NCI-H2227 treated with DMSO at 0.1 percent for 48 hours (cell line): ENCODE measurements at regions not wholly inside any gene's neighbourhood (a gene's known extent, or its start where the extent isn't known, plus 50 kb on each side); places are given as distances from the start of the nearest gene placed in this dataset.
"Not testable (repeated sequence)": the region's sequence is repeated elsewhere in the genome, so short reads cannot be mapped to it uniquely, and the experiment has no call there.

Experiments used
- DNase-seq: peaks from one replicate; lab custom pipeline; 2025; lab: John Stamatoyannopoulos, UW

DNA sequence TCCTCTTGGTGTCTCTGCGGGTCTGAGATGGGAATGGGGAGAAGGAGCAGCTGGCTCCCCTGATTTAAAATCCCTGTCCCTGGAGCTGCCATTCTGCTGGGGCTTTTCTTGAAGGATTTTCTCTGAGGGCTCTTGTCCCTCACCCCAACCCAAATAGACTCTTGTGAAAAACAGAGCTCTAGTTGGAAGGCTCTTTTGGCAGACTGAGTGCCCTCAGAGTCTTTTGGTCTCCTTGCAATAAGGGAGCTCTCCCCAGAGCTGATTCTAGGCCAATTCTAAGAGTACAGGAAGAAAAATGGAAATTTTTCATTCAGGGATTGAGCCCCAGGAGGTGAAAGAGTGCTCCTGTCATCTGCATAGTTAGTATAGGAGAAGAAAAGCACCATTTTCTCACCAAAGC, 238.3 kb downstream of the COG6 start:
- DNase-seq, result no peak

DNA sequence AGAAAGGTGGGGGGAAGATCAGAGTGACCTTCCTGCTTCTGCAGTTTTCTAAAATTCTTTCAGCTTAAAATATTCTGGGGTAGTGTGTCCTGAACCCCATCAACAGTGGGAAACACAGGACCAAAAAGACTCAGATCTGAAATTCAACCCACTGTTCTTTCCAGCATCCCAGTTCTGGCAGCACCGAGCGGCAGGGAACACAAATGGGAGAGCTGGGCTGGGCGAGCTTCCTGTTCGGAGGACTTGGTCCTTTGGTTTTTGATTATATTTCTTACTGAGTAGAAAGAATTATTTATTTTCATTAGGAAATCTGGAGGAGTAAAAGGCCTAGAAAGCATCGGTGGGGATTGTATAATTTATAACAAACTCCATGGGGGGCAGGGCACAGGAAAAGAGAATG, 239.1 kb downstream of the COG6 start:
- DNase-seq, result no peak

DNA sequence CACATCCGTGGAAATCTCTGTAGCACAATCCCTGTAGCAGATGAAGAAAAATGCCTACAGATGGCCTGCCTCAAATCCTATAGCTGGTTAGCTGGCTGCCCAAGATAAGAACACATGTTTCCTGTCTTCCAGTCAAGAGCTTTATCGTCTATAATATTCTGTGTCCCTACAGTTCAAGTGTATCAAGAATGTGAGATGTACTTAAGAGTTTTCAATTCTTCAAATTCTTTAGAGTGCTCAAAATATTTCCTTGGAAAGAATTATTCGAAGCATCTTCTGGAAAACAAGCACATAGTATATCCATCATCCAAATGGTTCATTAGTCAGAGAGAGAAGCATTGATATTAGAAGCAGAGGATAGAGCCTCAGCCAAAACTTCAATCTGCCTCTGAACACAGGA, 239.8 kb downstream of the COG6 start:
- no peak for DNase-seq

DNA sequence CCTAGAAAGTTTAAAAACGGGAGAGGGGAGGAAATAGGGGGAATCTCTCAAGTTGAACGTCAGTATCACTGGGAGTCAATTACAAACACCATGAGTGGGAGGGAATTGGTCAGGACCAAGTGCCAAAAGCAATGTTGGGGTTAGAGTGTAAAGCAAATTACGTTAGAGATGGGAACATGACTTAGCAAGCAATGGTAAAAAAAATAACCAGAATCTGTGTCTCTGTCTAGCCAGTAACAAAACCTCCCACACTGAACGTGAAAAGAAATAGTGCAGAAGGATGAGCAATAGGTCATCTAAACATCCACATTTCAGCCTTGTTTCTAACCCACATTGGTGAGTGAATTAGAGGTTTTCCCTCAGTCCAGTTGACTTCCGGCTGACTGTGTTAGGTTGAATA, 242.2 kb downstream of the COG6 start:
- DNase-seq, result no peak

DNA sequence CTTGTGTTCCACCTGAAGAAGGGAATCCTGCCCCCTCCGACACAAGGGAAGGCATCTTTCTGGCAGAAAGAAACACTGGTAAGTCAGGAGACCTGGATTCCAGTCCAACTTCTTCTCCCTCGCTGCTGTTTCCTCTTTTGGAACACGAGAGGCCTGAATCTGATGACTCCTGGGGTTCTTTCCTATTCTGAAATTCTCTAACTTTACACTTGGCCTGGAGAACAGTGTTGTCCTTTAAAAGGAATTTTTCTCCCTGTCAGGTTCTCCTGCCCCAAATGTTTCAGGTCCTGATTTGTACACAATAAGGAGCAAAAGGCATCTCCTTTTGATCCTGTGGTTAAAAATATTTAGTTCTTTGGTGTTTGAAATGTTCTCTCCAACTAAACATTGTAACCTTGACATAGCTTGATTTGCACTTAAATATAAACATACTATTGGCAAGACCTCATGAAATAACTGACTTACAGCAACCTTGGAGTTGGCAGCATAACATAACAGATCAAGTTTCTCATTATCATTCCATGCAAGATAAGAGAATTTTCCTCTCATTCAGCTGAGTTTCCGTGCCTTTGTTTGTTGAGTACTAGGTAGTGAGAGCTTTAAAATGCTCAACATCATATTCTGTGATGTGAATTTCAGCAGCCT, 244.8 kb downstream of the COG6 start:
- DNase-seq, result no peak

DNA sequence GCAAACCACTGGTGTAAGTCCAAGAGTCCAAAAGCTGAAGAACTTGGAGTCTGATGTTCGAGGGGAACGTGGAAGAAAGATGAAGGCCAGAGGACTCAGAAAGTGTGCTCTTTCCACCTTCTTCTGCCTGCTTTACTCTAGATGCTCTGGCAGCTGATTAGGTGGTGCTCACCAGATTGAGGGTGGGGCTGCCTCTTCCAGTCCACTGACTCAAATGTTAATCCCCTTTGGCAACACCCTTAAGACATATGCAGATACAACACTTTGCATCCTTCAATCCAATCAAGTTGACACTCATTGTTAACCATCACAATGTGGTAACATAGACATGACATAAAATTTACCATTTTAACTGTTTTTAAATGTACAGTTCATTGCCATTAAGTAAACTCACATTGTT, 249.5 kb downstream of the COG6 start:
- no peak for DNase-seq

DNA sequence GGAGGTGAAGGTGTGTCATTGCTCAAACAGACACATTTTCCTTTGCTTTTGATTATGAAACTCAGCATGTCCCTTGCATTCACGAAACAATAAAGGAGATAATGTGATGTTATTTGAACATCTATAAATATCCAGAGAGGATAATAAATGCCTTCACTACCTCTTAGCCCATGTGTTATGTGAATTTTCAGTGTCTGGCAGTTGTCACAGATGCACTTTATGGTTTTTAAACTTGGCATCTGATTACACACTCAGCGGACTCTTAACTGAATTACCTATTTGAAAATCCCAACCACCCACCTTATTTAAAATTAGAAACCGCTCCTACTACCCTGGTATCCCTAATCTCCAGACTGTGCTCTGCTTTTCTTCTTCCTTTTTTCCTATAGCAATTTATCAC, 254.2 kb downstream of the COG6 start:
- DNase-seq, result no peak

DNA sequence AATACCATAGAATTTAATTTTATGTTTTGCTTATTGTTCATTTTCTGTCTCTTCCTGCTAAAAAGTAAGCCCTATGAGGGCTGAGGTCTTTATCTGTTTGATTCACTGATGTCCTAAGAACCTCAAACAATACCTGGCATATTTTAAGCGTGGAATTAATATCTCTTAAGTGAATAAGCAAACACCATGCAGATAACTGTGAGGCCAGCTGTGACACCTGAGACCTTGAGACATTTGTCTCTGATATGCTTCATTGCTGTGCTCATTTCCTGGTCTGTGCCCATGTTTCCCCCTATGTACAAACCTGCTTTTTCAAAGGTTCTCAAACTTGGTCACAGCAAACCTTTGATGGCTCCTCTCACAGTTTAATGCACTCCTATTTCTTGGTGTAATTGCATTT, 254.6 kb downstream of the COG6 start:
- no peak for DNase-seq

DNA sequence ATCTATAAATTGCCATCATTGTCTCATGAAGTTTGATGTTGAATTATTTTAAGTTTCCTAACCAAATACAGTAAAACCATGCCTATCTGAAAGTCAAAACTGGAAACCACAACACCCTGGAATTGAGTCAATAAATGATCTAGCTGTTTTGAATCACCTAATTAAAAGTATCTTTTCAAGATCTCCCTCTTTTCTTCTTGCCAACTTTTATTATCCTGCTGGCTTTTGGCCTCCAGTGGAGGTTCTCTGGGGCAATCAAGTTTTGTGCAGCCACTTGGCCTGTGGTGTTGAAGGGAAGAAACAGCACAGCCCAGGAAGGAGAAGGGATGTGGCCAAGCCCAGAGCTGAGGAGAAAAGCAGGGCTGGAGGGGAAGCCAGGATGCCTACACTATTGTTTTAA, 255.4 kb downstream of the COG6 start:
- no peak for DNase-seq

DNA sequence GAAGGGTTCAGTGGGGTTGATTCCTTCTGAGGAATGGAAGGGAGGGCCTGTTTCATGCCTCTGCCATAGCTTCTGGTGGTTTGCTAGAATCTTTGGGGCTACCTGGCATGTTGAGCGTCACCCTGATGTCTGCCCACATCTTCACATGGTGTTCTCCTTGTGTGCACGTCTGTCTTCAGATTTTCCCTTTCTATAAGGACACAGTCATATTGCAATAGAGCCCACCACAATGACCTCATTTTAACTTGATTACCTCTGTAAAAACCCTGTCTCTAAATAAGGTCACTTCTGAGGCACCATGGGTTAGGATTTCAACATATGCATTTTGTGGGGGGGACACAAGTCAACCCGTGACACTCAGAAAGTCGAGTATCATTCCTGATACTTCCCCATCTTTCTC, 257.9 kb downstream of the COG6 start:
- DNase-seq, result no peak

DNA sequence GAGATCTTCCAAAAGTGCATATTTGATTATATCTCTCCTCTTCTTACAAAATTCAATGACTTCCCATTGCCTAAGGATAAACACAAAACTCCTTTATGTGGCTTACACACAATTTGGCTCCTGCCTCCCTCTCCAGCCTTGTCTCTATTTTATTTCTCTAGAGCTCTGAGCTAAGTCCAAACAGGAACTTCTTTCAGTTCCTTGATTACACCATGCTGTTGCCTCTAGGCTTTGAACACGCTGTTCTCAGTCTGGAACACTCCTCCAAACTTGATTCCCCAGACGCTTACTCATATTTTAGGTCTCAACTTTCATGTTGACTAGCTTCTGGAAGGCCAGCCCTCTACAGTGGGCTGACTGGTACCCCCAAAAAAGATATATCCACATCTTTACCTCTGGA, 258.5 kb downstream of the COG6 start:
- no peak for DNase-seq

DNA sequence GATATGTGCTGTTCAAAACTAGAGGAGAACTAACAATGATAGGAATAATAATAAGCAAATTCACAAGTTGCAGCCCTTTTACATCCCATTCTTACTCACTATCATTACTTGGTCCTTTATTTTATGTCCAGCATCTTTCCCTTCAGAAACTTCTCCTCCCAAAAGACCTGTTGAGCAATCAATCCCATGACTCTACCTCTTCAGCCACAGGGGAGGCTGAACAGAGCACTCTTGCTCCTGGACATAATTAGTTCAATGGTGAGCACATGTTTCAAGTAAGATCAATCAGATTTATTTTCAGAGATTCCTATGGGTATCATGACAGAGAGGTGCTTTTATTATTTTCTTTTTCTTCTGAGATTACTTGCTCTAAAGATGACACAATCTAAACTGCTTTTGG, 260.0 kb downstream of the COG6 start:
- no peak for DNase-seq

DNA sequence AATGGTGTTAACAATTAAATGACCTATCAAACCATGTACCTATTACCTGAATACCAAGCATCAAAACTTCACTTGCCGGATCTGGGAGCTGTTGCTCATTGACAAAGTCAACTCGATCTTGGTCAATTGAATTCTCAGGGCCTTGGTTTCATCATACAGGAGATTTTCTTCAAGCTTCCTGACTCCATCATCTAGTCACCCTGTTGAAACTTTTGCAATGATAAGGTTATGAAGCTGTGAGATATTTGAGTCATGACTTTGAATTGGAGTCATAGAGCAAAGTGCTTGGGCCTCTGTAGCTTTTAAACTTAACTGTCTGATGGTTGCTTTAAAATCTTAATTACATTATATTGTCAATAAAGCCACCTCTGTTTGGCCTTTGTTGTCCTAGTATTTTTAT, 260.9 kb downstream of the COG6 start:
- no peak for DNase-seq

DNA sequence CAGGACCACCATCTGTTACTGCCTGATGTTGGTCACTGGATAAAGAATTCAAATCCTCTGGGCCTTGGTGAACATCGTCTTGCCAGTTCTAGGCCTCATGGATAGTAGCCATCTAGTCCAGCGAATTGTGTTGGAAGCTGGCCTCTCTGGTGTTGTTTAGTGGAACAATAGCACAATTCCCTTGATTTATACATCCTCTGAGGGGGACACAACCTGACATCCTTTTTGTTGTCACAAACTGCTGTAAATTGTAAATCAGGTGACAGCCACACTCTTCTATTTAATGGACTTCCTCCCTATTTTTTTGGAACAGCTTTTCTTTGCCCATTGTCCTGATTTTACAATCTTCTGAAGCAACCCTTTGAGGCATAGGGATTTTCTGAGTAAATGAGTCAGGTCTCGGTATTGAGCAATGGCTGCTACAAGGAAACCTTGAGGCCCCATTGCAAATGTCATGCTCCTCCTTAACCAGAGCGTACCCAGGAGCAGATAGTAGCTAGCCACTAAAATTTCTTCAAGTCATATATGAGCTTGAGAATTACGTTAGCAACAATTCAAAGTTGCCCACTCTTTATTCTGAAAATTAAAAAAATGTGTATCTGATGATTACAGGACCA, 263.3 kb downstream of the COG6 start:
- no peak for DNase-seq

DNA sequence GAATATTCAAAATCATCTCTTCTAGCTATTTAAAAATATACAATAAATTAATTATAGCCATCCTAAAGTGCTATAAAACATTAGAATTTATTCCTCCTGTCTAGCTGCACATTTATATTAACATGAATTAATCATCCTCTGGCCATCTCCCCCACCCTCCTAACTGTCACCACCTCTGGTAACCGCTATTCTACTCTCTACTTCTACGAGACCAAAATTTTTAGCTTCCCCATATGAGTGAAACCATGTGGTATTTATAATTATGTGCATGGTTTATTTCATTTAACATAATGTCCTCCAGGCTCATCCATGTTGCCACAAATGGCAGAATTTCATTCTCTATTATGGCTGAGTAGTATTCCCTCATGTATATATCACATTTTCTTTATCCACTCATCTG, 265.2 kb downstream of the COG6 start:
- DNase-seq, result no peak

DNA sequence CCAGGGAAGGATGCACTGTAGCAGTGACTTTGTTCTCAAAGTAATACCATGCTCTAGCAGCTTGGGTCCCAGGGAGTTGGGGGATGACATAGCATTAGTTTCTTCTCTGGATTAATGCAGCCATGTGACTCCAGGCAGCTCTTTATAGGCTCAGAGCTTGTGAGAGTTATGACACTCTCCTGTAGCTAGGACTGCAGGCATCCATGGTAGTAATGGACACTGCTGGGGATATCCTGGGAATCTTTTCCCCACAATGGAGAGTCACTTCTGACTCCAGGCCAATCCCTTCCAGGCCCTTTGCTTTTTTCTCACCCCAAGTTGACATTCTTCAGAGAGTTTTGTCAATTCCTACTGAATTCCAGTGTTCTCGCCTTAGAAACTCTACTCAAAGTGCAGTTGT, 270.9 kb downstream of the COG6 start:
- no peak for DNase-seq

DNA sequence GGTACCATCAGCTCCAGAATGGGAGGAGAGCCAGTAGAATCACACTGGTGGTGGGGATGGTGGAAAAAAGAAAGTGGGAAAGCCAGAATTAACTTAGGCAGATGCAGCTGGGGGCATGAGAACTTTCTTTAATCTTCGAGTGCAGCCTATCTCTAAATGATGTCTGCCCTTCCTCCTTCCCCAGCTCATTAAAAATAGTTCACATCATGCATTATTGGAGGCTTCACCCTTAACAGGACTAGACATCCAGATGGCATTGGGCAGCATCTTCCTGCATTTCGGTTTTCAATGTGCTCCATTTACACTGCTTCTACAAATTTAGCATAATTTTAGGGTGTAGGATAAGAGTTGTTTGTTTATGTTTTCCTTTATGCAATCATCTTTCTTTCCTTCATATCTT, 272.8 kb downstream of the COG6 start:
- DNase-seq, result no peak

DNA sequence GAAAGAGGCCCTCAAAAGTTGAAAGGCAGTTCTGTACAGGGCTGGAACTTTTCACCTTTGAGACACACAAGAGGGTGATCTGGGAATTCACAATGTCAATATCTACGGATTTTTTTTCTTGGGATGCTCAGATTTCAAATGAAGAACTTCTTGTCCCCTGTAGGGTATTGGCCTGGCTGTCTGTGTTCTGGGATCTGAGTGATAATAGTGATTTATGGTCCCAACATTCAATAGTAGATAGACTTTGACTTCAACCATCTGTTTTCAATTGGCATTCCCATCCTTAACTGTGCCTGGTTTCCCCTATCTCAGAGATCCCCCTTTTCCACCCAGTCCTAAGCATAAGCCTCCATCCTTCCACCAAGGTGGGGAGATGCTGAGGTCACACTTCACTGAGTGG, 274.1 kb downstream of the COG6 start:
- no peak for DNase-seq

DNA sequence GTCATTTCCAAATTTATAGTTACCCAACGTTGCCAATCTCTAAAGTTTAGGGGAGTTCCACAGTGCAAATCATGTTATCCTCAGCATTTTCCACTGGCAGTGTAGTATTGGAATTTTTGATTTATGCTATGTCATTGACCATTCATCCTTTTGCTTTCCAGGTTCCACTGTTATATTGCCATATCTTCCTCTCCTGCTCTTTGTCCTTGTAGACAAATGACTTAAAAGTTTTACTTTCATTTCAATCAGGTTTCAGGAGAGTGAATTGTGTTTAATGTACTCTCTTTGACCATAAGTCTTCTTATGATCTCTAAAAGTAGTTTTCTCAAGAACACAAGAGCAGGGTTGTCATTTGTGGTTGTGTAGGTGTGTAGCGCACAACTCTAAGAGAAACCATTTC, 274.6 kb downstream of the COG6 start:
- DNase-seq, result no peak

DNA sequence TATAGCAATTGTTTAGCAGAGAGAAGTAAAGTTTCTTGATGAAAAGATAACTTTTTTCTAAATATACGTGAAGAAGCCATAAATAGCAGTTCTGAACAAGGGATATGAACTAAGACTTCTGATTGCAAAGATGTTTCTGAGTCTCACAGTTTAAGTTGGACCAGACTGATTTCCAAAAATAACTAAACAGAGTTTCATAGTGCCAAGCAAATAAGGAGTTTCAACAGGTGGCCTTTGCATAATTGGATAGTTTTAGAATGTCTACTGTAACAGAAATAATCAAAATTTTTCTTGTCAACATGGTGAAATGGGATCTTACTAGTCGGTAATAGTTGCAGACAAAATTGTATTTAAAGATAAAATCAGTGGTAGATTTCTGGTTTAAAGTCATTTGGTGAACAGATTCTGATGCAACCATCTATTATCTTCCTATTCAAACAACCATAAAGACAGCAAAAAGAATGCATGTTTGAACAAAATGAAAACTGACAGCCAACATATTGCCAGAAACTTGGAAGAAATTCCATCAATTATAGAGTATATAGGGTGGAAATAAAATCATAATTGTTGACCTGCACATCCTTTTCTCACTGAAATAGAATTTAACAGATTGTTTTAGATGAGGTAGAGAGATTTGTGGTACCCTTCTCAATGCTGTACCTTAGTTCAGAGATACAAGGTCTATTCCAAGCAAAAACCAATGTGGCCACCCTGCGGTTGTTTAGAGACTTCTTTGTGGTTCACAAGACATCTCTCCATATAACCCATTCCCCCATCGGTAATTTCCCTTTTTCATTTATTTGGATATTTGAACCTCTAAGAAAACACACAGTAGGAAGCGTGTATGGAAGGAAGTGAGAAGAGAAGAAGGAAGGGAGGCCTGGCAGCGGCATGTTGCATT, 275.3 kb downstream of the COG6 start:
- no peak for DNase-seq

DNA sequence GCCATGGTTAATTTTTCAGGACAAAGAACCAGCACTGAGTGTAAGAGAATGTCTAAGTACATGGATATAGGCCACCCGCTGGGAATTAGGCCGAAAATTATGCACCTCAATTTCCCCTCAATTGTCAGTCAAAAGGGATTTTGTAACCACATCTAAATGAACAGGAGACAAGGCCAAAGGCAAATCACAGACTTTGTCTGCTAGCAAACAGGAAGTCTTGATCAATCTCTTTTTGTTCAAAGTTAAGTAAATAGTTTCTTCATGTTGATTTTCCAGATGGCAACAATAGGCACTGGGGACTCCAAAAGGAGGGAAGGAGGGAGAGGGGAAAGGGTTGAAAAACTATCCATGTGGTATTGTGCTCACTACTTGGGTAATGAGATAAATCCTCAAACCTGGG, 276.0 kb downstream of the COG6 start:
- no peak for DNase-seq

DNA sequence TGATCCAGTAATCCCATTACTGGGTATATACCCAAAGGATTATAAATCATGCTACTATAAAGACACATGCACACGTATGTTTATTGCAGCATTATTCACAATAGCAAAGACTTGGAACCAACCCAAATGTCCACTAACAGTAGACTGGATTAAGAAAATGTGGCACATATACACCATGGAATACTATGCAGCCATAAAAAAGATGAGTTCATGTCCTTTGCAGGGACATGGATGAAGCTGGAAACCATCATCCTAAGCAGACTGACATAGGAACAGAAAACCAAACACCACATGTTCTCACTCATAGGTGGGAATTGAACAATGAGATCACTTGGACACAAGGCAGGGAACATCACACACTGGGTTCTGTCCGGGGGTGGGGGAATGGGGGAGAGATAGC, 277.1 kb downstream of the COG6 start:
- not testable (repeated sequence) for DNase-seq

DNA sequence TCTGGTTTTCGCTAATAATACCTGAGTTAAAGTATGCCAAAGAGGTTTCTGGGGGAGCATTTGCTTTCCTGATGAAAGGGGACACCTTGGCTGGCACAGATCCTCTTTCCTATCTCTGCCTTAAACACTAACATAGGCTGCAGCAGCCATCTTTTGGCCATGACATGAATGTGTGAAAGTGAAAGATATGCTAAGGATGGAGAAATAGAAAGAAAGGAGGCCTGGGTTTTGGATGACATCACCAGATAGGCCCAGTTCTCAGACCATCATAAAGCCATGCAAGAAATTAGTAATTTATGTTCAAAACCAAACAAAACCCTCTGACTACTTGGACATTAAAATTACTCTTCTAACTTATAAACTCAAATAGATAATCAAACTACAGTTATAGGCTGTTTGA, 279.7 kb downstream of the COG6 start:
- DNase-seq, result no peak
